Sigmoid colon (tissue), 6 donors: ENCODE measurements at regions not wholly inside any gene's neighbourhood (a gene's known extent, or its start where the extent isn't known, plus 50 kb on each side); places are given as distances from the start of the nearest gene placed in this dataset.

Experiments
- DNase-seq: peaks from one replicate; pipeline ENCODE4 v3.0.0-alpha.2; 2019
- H3K27ac ChIP-seq, 4 donors: fragments of 200-600 bp; sonication (generic); one replicate each; pipeline ENCODE4 v1.5.1; 2016 to 2019; ENCODE audit warnings: mild to moderate bottlenecking in 1 of 4
- H3K27me3 ChIP-seq, 3 donors: fragments of 200-600 bp; sonication (generic); one replicate each; pipeline ENCODE4 v1.5.1; 2019; ENCODE audit warnings: mild to moderate bottlenecking in 1 of 3
- H3K36me3 ChIP-seq, 4 donors: fragments of 200-600 bp; sonication (generic); one replicate each; pipeline ENCODE4 v1.5.1; 2016 to 2019
- H3K4me1 ChIP-seq, 4 donors: fragments of 200-600 bp; sonication (generic); one replicate each; pipeline ENCODE4 v1.5.1; 2017 to 2019
- H3K4me3 ChIP-seq, 4 donors: fragments of 200-600 bp; sonication (generic); one replicate each; pipeline ENCODE4 v1.5.1; 2017 to 2019; ENCODE audit warnings: mild to moderate bottlenecking in 2 of 4, moderate library complexity in 1 of 4
- H3K9me3 ChIP-seq, 4 donors: fragments of 200-600 bp in 3 of 4; sonication (generic) in 3 of 4; one replicate each; pipeline versions ENCODE4 v1.5.1 to v1.6.1; 2013 to 2019
- CTCF ChIP-seq, 4 experiments: fragments of 450-650 bp in 3 of 4; fragments of 200-600 bp in 1 of 4; IDR thresholded peaks; one replicate each; pipeline ENCODE4 v1.5.1; 2016 to 2019; ENCODE audit warnings: antibody characterized with exemption in 4 of 4, mild to moderate bottlenecking in 3 of 4, moderate library complexity in 2 of 4
- EP300 ChIP-seq, 4 donors: sonication (generic); formaldehyde crosslinking; IDR thresholded peaks; one replicate each; pipeline ENCODE4 v1.6.1; 2017; ENCODE audit warnings: antibody characterized with exemption in 4 of 4
- POLR2A ChIP-seq, 2 donors: fragments of 450-650 bp; IDR thresholded peaks; one replicate each; pipeline ENCODE4 v1.6.1; 2016; ENCODE audit warnings: antibody characterized with exemption in 2 of 2, mild to moderate bottlenecking in 2 of 2, moderate library complexity in 2 of 2
- POLR2AphosphoS5 ChIP-seq, 4 donors: sonication (generic); formaldehyde crosslinking; IDR thresholded peaks; one replicate each; pipeline ENCODE4 v1.6.1; 2017; ENCODE audit warnings: antibody characterized with exemption in 4 of 4
- WGBS, 2 donors: extraction: QIAGEN DNeasy Blood & Tissue Kit; methylation state at CpG; one replicate each; pipeline ENCODE4 v1.1.7; 2013; 5-methylcytosine and 5-hydroxymethylcytosine counted together
- intact Hi-C: fragments of 100-400 bp; cut with DNase I; formaldehyde crosslinking; loops from one replicate; pipeline ENCODE4 v1.15.1; 2023
- donor health status: healthy with polysubstance abuse.
- donor health status: healthy.

- WGBS, 2 donors, result 86 to 88% methylated on average over 8 of the region's 8 CpGs
- H3K4me1 ChIP-seq, result no peaks in the 10 kb centered on the region
- TF ChIP-seq CTCF (IDR thresholded peaks at IDR 0.05), result no peak
- TF ChIP-seq POLR2AphosphoS5 (IDR thresholded peaks at IDR 0.05), result no peak
- no peak for TF ChIP-seq EP300 (IDR thresholded peaks at IDR 0.05)
- no peak for TF ChIP-seq POLR2A (IDR thresholded peaks at IDR 0.05)
- H3K4me3 ChIP-seq, result no peak overlapping the region
- H3K9me3 ChIP-seq, result no peaks in the 10 kb centered on the region
- no peak for DNase-seq
- no peak overlapping the region for H3K27ac ChIP-seq
- intact Hi-C loops, result no loop called here
- no peaks in the 10 kb centered on the region for H3K36me3 ChIP-seq
- H3K27me3 ChIP-seq, result no peaks in the 10 kb centered on the region
Observed at GRCh38 chr20:60948224-60948623, 303.8 kb upstream of the CDH4 start.

- no peak overlapping the region for H3K27ac ChIP-seq
- no peaks in the 10 kb centered on the region for H3K9me3 ChIP-seq
- no peak for DNase-seq
- no peaks in the 10 kb centered on the region for H3K36me3 ChIP-seq
- H3K4me3 ChIP-seq, result no peak overlapping the region
- intact Hi-C loops, result no loop called here
- 83 to 84% methylated on average over 5 of the region's 5 CpGs for WGBS, 2 donors
- TF ChIP-seq CTCF (IDR thresholded peaks at IDR 0.05) (no peak), POLR2A (IDR thresholded peaks at IDR 0.05) (no peak), EP300 (IDR thresholded peaks at IDR 0.05) (no peak), POLR2AphosphoS5 (IDR thresholded peaks at IDR 0.05) (no peak)
- H3K4me1 ChIP-seq, result no peaks in the 10 kb centered on the region
- H3K27me3 ChIP-seq, result no peaks in the 10 kb centered on the region
Observed at GRCh38 chr20:60950561-60950960, 301.5 kb upstream of the CDH4 start.

- H3K36me3 ChIP-seq, result no peaks in the 10 kb centered on the region
- WGBS, 2 donors, result 90 to 93% methylated on average over 5 of the region's 5 CpGs
- no peaks in the 10 kb centered on the region for H3K27me3 ChIP-seq
- H3K27ac ChIP-seq, result no peak overlapping the region
- H3K9me3 ChIP-seq, result no peaks in the 10 kb centered on the region
- no peak overlapping the region for H3K4me3 ChIP-seq
- H3K4me1 ChIP-seq, result no peaks in the 10 kb centered on the region
- no peak for TF ChIP-seq EP300 (IDR thresholded peaks at IDR 0.05)
- no peak for TF ChIP-seq POLR2AphosphoS5 (IDR thresholded peaks at IDR 0.05)
- no peak for TF ChIP-seq POLR2A (IDR thresholded peaks at IDR 0.05)
- TF ChIP-seq CTCF (IDR thresholded peaks at IDR 0.05), result no peak
- DNase-seq, result no peak
- intact Hi-C loops, result no loop called here
Observed at GRCh38 chr20:60950974-60951373, 301.1 kb upstream of the CDH4 start.

- DNase-seq, result no peak
- H3K27ac ChIP-seq, result no peak overlapping the region
- no peak overlapping the region for H3K4me3 ChIP-seq
- H3K27me3 ChIP-seq, result no peaks in the 10 kb centered on the region
- H3K36me3 ChIP-seq, result no peaks in the 10 kb centered on the region
- no peaks in the 10 kb centered on the region for H3K9me3 ChIP-seq
- TF ChIP-seq EP300 (IDR thresholded peaks at IDR 0.05) (no peak), POLR2A (IDR thresholded peaks at IDR 0.05) (no peak), POLR2AphosphoS5 (IDR thresholded peaks at IDR 0.05) (no peak), CTCF (IDR thresholded peaks at IDR 0.05) (no peak)
- WGBS, 2 donors, result 80 to 82% methylated on average over 8 of the region's 8 CpGs
- no peaks in the 10 kb centered on the region for H3K4me1 ChIP-seq
- intact Hi-C loops, result no loop called here
Observed at GRCh38 chr20:60952861-60953260, 299.2 kb upstream of the CDH4 start.

GRCh38 chr20:60953321-60953720 lies 298.7 kb upstream of the CDH4 start:
- 82 to 83% methylated on average over 13 of the region's 13 CpGs for WGBS, 2 donors
- Histone ChIP-seq H3K27me3 (no peaks in the 10 kb centered on the region), H3K9me3 (no peaks in the 10 kb centered on the region), H3K27ac (no peak overlapping the region), H3K36me3 (no peaks in the 10 kb centered on the region), H3K4me1 (no peaks in the 10 kb centered on the region), H3K4me3 (no peak overlapping the region)
- intact Hi-C loops, result no loop called here
- no peak for TF ChIP-seq POLR2A (IDR thresholded peaks at IDR 0.05)
- no peak for TF ChIP-seq CTCF (IDR thresholded peaks at IDR 0.05)
- no peak for TF ChIP-seq EP300 (IDR thresholded peaks at IDR 0.05)
- TF ChIP-seq POLR2AphosphoS5 (IDR thresholded peaks at IDR 0.05), result no peak
- no peak for DNase-seq
